HCT116 (cell line): ENCODE measurements at regions not wholly inside any gene's neighbourhood (a gene's known extent, or its start where the extent isn't known, plus 50 kb on each side); places are given as distances from the start of the nearest gene placed in this dataset.

Experiments used
- CTCF ChIP-seq, 3 experiments: fragments of 200-600 bp in 1 of 3; sonication (generic) in 1 of 3; IDR thresholded peaks in 2 of 3; conservative IDR thresholded peaks in 1 of 3; 2 replicates each; pipeline ENCODE4 v1.5.1; 2012 to 2017; ENCODE audit warnings: low read depth in 2 of 3, low read length in 2 of 3, antibody characterized with exemption in 1 of 3, borderline replicate concordance in 1 of 3, control low read depth in 1 of 3, mild to moderate bottlenecking in 1 of 3, mixed read lengths in 1 of 3, mixed run types in 1 of 3, moderate library complexity in 1 of 3; ENCODE audit not compliant: insufficient read depth in 1 of 3
- SP1 ChIP-seq: IDR thresholded peaks from 2 replicates; pipeline ENCODE4 v1.6.1; 2012; ENCODE audit warnings: low read depth
- ZFX ChIP-seq: fragments of 450-650 bp; IDR thresholded peaks from 2 replicates; pipeline ENCODE4 v1.6.1; 2017

- TF ChIP-seq CTCF (IDR thresholded peaks at IDR 0.05 in 2 of 3, conservative IDR thresholded peaks at IDR 0.05 in 1 of 3; ENCODE audit: borderline replicate concordance in 1 of 3, insufficient read depth in 1 of 3, low read depth in 2 of 3, low read length in 2 of 3) (no peak), ZFX (no peak), SP1 (no peak)
These were observed 104.7 kb upstream of the TTC29 start for GRCh38 chr4:147050356-147050765.
